ENCODE measurements at regions not wholly inside any gene's neighbourhood (a gene's known extent, or its start where the extent isn't known, plus 50 kb on each side); places are given as distances from the start of the nearest gene placed in this dataset.

DNA sequence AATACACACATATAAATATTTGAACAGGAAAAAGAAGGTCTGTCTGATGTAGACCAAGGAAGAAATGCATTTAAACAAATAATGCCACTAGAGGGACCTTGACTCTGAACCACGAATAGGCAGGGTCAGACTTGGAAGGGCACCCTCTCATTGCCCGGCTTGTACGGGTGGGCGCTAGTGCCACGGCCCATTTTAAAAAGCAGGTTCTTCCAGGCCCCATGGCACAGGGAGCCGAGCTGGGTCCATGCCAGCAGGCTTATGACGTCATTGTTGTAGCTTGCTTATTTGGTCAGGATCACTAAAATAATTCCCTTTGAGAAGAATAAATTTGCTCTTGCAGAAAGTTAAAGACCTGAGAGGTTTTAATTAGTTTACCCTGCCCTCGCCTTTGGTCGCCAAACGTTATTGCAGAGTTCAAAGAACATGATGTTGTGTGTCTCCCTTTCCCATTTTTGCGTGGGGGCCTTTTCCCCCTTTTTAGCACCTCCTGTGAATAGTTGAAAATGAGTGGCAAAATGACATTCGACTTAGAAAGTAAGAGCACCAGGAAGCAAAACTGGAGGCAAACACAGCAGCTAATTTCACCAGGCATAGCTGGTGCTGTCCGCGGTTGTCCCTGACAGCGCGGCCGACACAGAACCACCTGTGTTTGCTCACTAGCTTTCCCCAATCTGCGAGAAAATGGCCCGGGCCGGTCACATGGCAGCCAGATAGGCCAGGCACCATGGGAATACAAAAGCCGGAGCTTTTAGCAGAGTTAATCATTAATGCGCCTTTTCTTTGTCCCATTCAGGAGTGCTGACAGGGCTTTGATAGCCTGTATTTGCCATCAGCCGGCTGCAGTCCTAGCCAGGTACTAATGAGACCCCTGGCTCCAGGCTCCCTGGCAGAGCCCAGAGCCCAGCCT is 93.8 kb downstream of the FOXA2 start:
- TF ChIP-seq, protein P1, sequence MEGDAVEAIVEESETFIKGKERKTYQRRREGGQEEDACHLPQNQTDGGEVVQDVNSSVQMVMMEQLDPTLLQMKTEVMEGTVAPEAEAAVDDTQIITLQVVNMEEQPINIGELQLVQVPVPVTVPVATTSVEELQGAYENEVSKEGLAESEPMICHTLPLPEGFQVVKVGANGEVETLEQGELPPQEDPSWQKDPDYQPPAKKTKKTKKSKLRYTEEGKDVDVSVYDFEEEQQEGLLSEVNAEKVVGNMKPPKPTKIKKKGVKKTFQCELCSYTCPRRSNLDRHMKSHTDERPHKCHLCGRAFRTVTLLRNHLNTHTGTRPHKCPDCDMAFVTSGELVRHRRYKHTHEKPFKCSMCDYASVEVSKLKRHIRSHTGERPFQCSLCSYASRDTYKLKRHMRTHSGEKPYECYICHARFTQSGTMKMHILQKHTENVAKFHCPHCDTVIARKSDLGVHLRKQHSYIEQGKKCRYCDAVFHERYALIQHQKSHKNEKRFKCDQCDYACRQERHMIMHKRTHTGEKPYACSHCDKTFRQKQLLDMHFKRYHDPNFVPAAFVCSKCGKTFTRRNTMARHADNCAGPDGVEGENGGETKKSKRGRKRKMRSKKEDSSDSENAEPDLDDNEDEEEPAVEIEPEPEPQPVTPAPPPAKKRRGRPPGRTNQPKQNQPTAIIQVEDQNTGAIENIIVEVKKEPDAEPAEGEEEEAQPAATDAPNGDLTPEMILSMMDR (IDR thresholded peaks at IDR 0.05): peak in 3 of 6 experiments; percentile 29 to 42 (median 39)
- TF ChIP-seq POLR2A (IDR thresholded peaks at IDR 0.05): no peak

Measured in thyroid gland (tissue), 4 donors.